WERI-Rb-1 (cell line): ENCODE measurements at regions not wholly inside any gene's neighbourhood (a gene's known extent, or its start where the extent isn't known, plus 50 kb on each side); places are given as distances from the start of the nearest gene placed in this dataset.
"Not testable (repeated sequence)": the region's sequence is repeated elsewhere in the genome, so short reads cannot be mapped to it uniquely, and the experiment has no call there.

Experiments used
- DNase-seq: peaks from one replicate; pipeline ENCODE4 v3.0.0-alpha.2; 2020
- H3K27ac ChIP-seq: fragments of 250-450 bp; sonication (Bioruptor Pico); 2 replicates; pipeline ENCODE4 v1.5.1; 2020; ENCODE audit warnings: mild to moderate bottlenecking, moderate library complexity
- H3K27me3 ChIP-seq: fragments of 250-450 bp; sonication (Bioruptor Pico); 2 replicates; pipeline ENCODE4 v1.5.1; 2021; ENCODE audit warnings: mild to moderate bottlenecking, low read depth, moderate library complexity; ENCODE audit not compliant: insufficient read depth, severe bottlenecking
- H3K36me3 ChIP-seq: fragments of 250-450 bp; sonication (Bioruptor Pico); 2 replicates; pipeline ENCODE4 v1.5.1; 2020; ENCODE audit warnings: mild to moderate bottlenecking, moderate library complexity
- H3K4me3 ChIP-seq: 2 replicates; pipeline ENCODE4 v1.5.1; 2011; ENCODE audit warnings: low read depth, mild to moderate bottlenecking, control low read depth, low read length
- H3K9me3 ChIP-seq: fragments of 250-450 bp; sonication (Bioruptor Pico); 2 replicates; pipeline ENCODE4 v1.5.1; 2021; ENCODE audit warnings: mild to moderate bottlenecking, moderate library complexity; ENCODE audit not compliant: severe bottlenecking
- CTCF ChIP-seq: IDR thresholded peaks from 2 replicates; pipeline ENCODE4 v1.5.1; 2011; ENCODE audit warnings: low read depth, mild to moderate bottlenecking, control low read depth, inconsistent platforms, low read length

- H3K27ac ChIP-seq = no peak overlapping the region
- H3K9me3 ChIP-seq = no peaks in the 10 kb centered on the region
- no peak for DNase-seq
These were observed 276.8 kb downstream of the KCNRG start for GRCh38 chr13:50292081-50292480.

GRCh38 chr13:50294425-50294824 is 279.2 kb downstream of the KCNRG start:
- H3K4me3 ChIP-seq, H3K9me3 ChIP-seq, H3K27me3 ChIP-seq, DNase-seq, H3K27ac ChIP-seq, H3K36me3 ChIP-seq: not testable (repeated sequence)

More at GRCh38 chr13:50292081-50292480, 276.8 kb downstream of the KCNRG start:
- no peak for TF ChIP-seq CTCF
- no peak overlapping the region for H3K4me3 ChIP-seq
- H3K36me3 ChIP-seq = no peaks in the 10 kb centered on the region
- no peaks in the 10 kb centered on the region for H3K27me3 ChIP-seq

DNA sequence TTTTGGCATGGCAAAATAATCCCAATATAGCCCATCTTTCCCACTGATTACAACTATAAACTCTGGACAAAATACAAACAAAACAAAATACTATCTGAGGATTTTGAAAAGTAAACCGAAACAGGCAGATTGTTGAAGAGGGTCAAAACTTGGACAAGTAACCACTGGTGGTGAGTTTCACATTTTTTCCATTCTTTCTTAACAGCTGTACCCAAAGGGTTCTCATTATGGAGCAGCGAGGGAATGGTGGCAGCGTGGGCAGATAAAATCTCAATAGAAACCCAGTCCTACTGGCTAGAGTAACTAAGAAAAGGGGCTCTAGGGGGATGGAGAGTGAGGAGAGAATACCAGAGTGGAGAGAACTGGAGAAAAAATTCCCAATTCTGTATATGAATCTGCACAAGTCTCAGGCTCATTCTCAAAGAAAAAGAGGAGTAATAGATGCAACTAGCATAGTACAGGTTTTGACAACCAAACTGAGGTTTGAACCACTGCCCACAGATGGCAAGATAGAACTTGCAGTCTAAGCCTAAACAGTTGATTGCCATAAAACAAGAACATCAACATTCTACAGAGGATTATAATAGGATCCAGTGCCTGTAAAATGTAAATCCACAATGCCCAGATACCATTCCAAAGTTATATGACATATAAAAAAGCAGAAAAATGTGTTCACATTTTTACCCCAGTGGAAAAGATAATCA is 284.5 kb downstream of the KCNRG start:
- Histone ChIP-seq H3K27ac (no peak overlapping the region), H3K9me3 (no peaks in the 10 kb centered on the region), H3K4me3 (no peak overlapping the region), H3K36me3 (no peaks in the 10 kb centered on the region), H3K27me3 (no peaks in the 10 kb centered on the region)
- DNase-seq = no peak
- no peak for TF ChIP-seq CTCF

DNA sequence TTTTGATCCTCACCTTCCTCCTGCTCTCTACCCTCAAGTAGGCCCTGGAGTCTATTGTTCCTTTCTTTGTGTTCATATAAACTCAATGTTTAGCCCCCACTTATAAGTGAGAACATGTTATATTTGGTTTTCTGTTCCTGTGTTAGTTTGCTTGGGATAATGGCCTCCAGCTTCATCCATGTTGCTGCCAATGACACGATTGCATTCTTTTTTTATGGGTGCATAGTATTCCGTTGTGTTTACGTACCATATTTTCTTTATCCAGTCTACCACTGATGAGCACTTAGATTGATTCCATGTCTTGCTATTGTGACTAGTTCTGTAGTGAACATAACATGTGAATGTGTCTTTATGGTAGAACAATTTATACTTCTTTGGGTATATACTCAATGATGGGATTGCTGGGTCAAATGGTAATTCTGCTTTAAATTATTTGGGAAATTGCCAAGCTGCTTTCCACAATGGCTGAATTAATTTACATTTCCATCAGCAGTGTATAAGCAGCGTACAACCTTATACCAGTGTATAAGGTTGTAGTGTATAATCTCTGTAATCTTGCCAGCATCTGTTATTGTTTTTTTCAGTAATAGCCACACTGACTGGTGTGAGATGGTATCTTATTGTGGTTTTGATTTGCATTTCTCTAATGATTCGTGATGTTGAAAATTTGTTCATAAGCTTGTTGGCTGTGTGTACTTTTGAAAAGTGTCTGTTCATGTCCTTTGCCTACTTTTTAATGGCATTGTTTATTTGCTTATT is 288.9 kb downstream of the KCNRG start:
- no peak for DNase-seq
- Histone ChIP-seq H3K36me3 (no peaks in the 10 kb centered on the region), H3K9me3 (no peaks in the 10 kb centered on the region), H3K4me3 (no peak overlapping the region), H3K27me3 (no peaks in the 10 kb centered on the region), H3K27ac (no peak overlapping the region)
- TF ChIP-seq CTCF = no peak

GRCh38 chr13:50306156-50306555 is 290.9 kb downstream of the KCNRG start:
- H3K27ac ChIP-seq = no peak overlapping the region
- no peak for TF ChIP-seq CTCF

GRCh38 chr13:50309318-50309717 is 294.1 kb downstream of the KCNRG start:
- no peak for DNase-seq
- H3K4me3 ChIP-seq = no peak overlapping the region
- H3K9me3 ChIP-seq = no peaks in the 10 kb centered on the region
- no peak for TF ChIP-seq CTCF
- no peaks in the 10 kb centered on the region for H3K27me3 ChIP-seq
- no peak overlapping the region for H3K27ac ChIP-seq
- H3K36me3 ChIP-seq = no peaks in the 10 kb centered on the region

More at GRCh38 chr13:50306156-50306555, 290.9 kb downstream of the KCNRG start:
- Histone ChIP-seq H3K4me3 (no peak overlapping the region), H3K27me3 (no peaks in the 10 kb centered on the region), H3K9me3 (no peaks in the 10 kb centered on the region), H3K36me3 (no peaks in the 10 kb centered on the region)
- no peak for DNase-seq
